K562 (cell line): ENCODE measurements at regions not wholly inside any gene's neighbourhood (a gene's known extent, or its start where the extent isn't known, plus 50 kb on each side); places are given as distances from the start of the nearest gene placed in this dataset.

Experiments used
- ATAC-seq: fragments of 200-7000 bp; cut with Tn5 transposase; 3 replicates; pipeline ENCODE4 v1.9.1; 2020; ENCODE audit warnings: moderate library complexity
- BruUV-seq: library from RNA; stranded (reverse); fragments of 400-500 nt; replicated peaks from 2 replicates; lab custom pipeline; 2021; lab: Mats Ljungman, UMichigan
- CTCF ChIA-PET: fragments of 300-600 bp; formaldehyde crosslinking; extraction: SDS; loops from one replicate; lab custom pipeline; 2021; ENCODE audit warnings: low intra/inter-chr PET ratio; lab: Yijun Ruan, JAX
- POLR2A ChIA-PET: fragments of 300-600, 350-650 bp; sonication (Branson Sonifier 250); formaldehyde crosslinking; extraction: SDS; loops from one replicate; lab custom pipeline; 2021; ENCODE audit warnings: antibody characterized with exemption, inconsistent platforms; lab: Yijun Ruan, JAX
- DNase-seq, 4 experiments: peaks; one replicate each; pipeline versions ENCODE4 v3.0.0 to v3.0.0-alpha.2; 2011 to 2018; ENCODE audit warnings: low spot score in 3 of 4, mixed read lengths in 3 of 4; ENCODE audit errors: extremely low read depth in 1 of 4
- FAIRE-seq: peaks from 2 replicates; lab custom pipeline; 2011; peaks lifted over from hg19 to GRCh38; lab: Jason Lieb, UNC
- H2AFZ ChIP-seq: 2 replicates; pipeline ENCODE4 v1.6.0; 2011; ENCODE audit warnings: low read depth, low read length, control low read depth, inconsistent platforms
- H3K27ac ChIP-seq: fragments of 200-600 bp; 3 replicates; pipeline ENCODE4 v1.8.0; 2011; ENCODE audit warnings: low read depth, mild to moderate bottlenecking, control low read depth, inconsistent platforms, low read length, moderate library complexity, mixed read lengths; ENCODE audit errors: extremely low read depth
- H3K27me3 ChIP-seq, 2 experiments: fragments of 300-600 bp in 1 of 2; 2 replicates in 1 of 2; 3 replicates in 1 of 2; pipeline versions ENCODE4 v1.6.0 to v1.8.0; 2011; ENCODE audit warnings: inconsistent platforms in 2 of 2, low read length in 2 of 2, mild to moderate bottlenecking in 1 of 2, mixed read lengths in 1 of 2, moderate library complexity in 1 of 2; ENCODE audit not compliant: control insufficient read depth in 2 of 2, insufficient read depth in 2 of 2
- H3K36me3 ChIP-seq: fragments of 300-600 bp; 3 replicates; pipeline ENCODE4 v1.8.0; 2011; ENCODE audit warnings: mild to moderate bottlenecking, low read length, inconsistent platforms; ENCODE audit not compliant: control insufficient read depth, insufficient read depth
- H3K4me1 ChIP-seq, 2 experiments: fragments of 200-600 bp in 1 of 2; replicated peaks in 1 of 2; 2 replicates in 1 of 2; 3 replicates in 1 of 2; pipeline versions ENCODE4 v1.5.1 to v1.8.0; 2011; ENCODE audit warnings: inconsistent platforms in 2 of 2, low read length in 2 of 2, mild to moderate bottlenecking in 1 of 2, mixed read lengths in 1 of 2, moderate library complexity in 1 of 2; ENCODE audit not compliant: control insufficient read depth in 2 of 2, insufficient read depth in 2 of 2
- H3K4me2 ChIP-seq: 2 replicates; pipeline ENCODE4 v1.6.1; 2011; ENCODE audit warnings: low read length, control low read depth, inconsistent platforms, mixed read lengths; ENCODE audit not compliant: insufficient read depth
- H3K4me3 ChIP-seq: fragments of 200-600 bp; sonication (generic), shearing (Covaris generic); 2 replicates; pipeline ENCODE4 v1.5.1; 2016; ENCODE audit warnings: control low read depth, inconsistent platforms
- H3K79me2 ChIP-seq: fragments of 200-600 bp; 3 replicates; pipeline ENCODE4 v1.8.0; 2011; ENCODE audit warnings: low read length, inconsistent platforms; ENCODE audit not compliant: control insufficient read depth, insufficient read depth
- H3K9ac ChIP-seq, 2 experiments: 2 replicates each; pipeline versions ENCODE4 v1.6.0 to v1.6.1; 2011; ENCODE audit warnings: low read depth in 2 of 2, low read length in 2 of 2, control low read depth in 1 of 2, inconsistent platforms in 1 of 2, mild to moderate bottlenecking in 1 of 2, mixed read lengths in 1 of 2; ENCODE audit not compliant: insufficient read depth in 1 of 2
- H3K9me1 ChIP-seq: one replicate; pipeline ENCODE4 v1.6.0; 2011; ENCODE audit warnings: inconsistent platforms, mild to moderate bottlenecking, low read length, moderate library complexity; ENCODE audit not compliant: control insufficient read depth, insufficient read depth
- H3K9me3 ChIP-seq: replicated peaks from 2 replicates; pipeline ENCODE4 v1.5.1; 2011; ENCODE audit warnings: low read depth, low read length, inconsistent platforms; ENCODE audit not compliant: control insufficient read depth, insufficient read depth
- H4K20me1 ChIP-seq: replicated peaks from 2 replicates; pipeline ENCODE4 v1.6.1; 2011; ENCODE audit warnings: low read length, inconsistent platforms, mixed read lengths; ENCODE audit not compliant: control insufficient read depth, insufficient read depth
- CEBPG ChIP-seq, 3 experiments: fragments of 200-800 bp in 1 of 3; sonication (Bioruptor generic) in 1 of 3; sonication (generic) in 1 of 3; formaldehyde crosslinking in 1 of 3; IDR thresholded peaks in 2 of 3; conservative IDR thresholded peaks in 1 of 3; 2 replicates each; pipeline versions ENCODE4 v1.6.1 to v1.8.0; 2016 to 2022; ENCODE audit warnings: missing compliant biosample characterization in 2 of 3, missing genetic modification characterization in 2 of 3, mild to moderate bottlenecking in 1 of 3, missing genetic modification reagents in 1 of 3
- CTBP1 ChIP-seq: fragments of 450-650 bp; IDR thresholded peaks from 2 replicates; pipeline ENCODE4 v1.6.1; 2016; ENCODE audit warnings: borderline replicate concordance
- GABPA ChIP-seq: fragments of 200-800 bp; sonication (Bioruptor generic); conservative IDR thresholded peaks from 2 replicates; pipeline ENCODE4 v1.6.1; 2016; ENCODE audit warnings: low read depth, missing genetic modification characterization, missing compliant biosample characterization
- HNRNPLL ChIP-seq: fragments of 200-400 bp; formaldehyde crosslinking; IDR thresholded peaks from 2 replicates; pipeline ENCODE4 v1.6.1; 2017; ENCODE audit warnings: low read length, low read depth, mild to moderate bottlenecking; ENCODE audit not compliant: poor library complexity, severe bottlenecking
- KDM4B ChIP-seq, 2 experiments: fragments of 450-650 bp in 1 of 2; sonication (generic) in 1 of 2; IDR thresholded peaks; 2 replicates each; pipeline ENCODE4 v1.6.1; 2016 to 2017; ENCODE audit warnings: borderline replicate concordance in 2 of 2, antibody characterized with exemption in 1 of 2, low read depth in 1 of 2, mild to moderate bottlenecking in 1 of 2
- PTRF ChIP-seq: fragments of 450-650 bp; IDR thresholded peaks from 2 replicates; pipeline ENCODE4 v1.6.1; 2016; ENCODE audit warnings: mild to moderate bottlenecking, missing genetic modification characterization, missing compliant biosample characterization
- SRSF1 ChIP-seq: fragments of 200-400 bp; formaldehyde crosslinking; IDR thresholded peaks from 2 replicates; pipeline ENCODE4 v1.6.1; 2017; ENCODE audit warnings: mild to moderate bottlenecking, low read depth, low read length, moderate library complexity
- ZBTB17 ChIP-seq: fragments of 450-650 bp; formaldehyde crosslinking; IDR thresholded peaks from 2 replicates; pipeline ENCODE4 v1.4.0; 2020; ENCODE audit warnings: mild to moderate bottlenecking
- ZNF316 ChIP-seq: fragments of 450-650 bp; IDR thresholded peaks from 2 replicates; pipeline ENCODE4 v1.6.1; 2016
- ZNF586 ChIP-seq: fragments of 450-650 bp; formaldehyde crosslinking; conservative IDR thresholded peaks from 2 replicates; pipeline ENCODE4 v1.4.0; 2020; ENCODE audit warnings: mild to moderate bottlenecking, moderate library complexity
- WGBS: fragments of 100-300 bp; shearing (Covaris generic); methylation state at CpG from one replicate; pipeline ENCODE4 v1.1.6; 2016; ENCODE audit warnings: low coverage, mixed read lengths; ENCODE audit not compliant: insufficient coverage; ENCODE audit errors: missing lambda C conversion rate; 5-methylcytosine and 5-hydroxymethylcytosine counted together
- in situ Hi-C: fragments of 300-500 bp; cut with MboI; formaldehyde crosslinking; loops from 4 replicates; pipeline ENCODE4 v1.15.0; 2018; ENCODE audit warnings: inconsistent platforms, mixed read lengths
- intact Hi-C: fragments of 100-400 bp; cut with micrococcal nuclease; formaldehyde crosslinking; loops from 2 replicates; pipeline ENCODE4 v1.14.2; 2022
- TF ChIP-seq, protein P1 (sequence below): fragments of 450-650 bp; formaldehyde crosslinking; IDR thresholded peaks from 2 replicates; pipeline ENCODE4 v1.4.0; 2020; ENCODE audit warnings: mild to moderate bottlenecking, moderate library complexity
- TF ChIP-seq, protein P2 (sequence below): fragments of 450-650 bp; formaldehyde crosslinking; IDR thresholded peaks from 2 replicates; pipeline ENCODE4 v1.4.0; 2022; ENCODE audit warnings: mild to moderate bottlenecking, moderate library complexity
- TF ChIP-seq, protein P3 (sequence below): fragments of 450-650 bp; IDR thresholded peaks from 2 replicates; pipeline ENCODE4 v1.6.1; 2017; ENCODE audit warnings: antibody characterized with exemption

DNA sequence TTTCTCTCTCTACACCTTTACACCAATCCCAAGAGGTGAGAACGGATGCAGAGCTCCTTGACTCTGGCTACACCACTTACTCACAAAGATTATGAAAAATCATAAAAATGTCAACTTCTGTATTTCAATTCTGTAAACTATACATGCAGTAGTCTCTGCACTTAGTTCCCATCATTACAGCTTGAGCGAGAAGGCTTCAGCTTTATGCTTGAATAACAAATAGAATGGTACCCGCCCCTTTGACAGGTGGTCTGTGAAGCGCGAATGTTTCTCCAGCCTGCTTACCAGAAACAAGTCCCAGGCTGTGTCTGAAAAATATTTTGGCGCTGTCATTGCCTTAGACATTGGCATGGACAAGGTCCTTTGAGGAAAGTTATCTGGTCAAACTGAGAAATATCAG lies 562.4 kb upstream of the CLINT1 start:
- Histone ChIP-seq H3K9me3 (no peaks in the 10 kb centered on the region), H3K9me1 (no peaks in the 10 kb centered on the region), H4K20me1 (no peaks in the 10 kb centered on the region), H2AFZ (no peak overlapping the region), H3K4me1 (no peaks in the 10 kb centered on the region), H3K79me2 (no peaks in the 10 kb centered on the region), H3K27ac (no peak overlapping the region), H3K9ac (no peak overlapping the region), H3K4me3 (no peak overlapping the region), H3K4me2 (no peak overlapping the region), H3K27me3 (no peaks in the 10 kb centered on the region), H3K36me3 (no peaks in the 10 kb centered on the region)
- intact Hi-C loops (no loop called here), in situ Hi-C loops (no loop called here)
- no peak for DNase-seq
- WGBS, result 0% methylated on average over 6 of the region's 6 CpGs
- ATAC-seq, result no peak
- no TSS peak for BruUV-seq
- TF ChIP-seq, protein P1, sequence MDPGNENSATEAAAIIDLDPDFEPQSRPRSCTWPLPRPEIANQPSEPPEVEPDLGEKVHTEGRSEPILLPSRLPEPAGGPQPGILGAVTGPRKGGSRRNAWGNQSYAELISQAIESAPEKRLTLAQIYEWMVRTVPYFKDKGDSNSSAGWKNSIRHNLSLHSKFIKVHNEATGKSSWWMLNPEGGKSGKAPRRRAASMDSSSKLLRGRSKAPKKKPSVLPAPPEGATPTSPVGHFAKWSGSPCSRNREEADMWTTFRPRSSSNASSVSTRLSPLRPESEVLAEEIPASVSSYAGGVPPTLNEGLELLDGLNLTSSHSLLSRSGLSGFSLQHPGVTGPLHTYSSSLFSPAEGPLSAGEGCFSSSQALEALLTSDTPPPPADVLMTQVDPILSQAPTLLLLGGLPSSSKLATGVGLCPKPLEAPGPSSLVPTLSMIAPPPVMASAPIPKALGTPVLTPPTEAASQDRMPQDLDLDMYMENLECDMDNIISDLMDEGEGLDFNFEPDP (CRISPR knock-in tag), result no peak
- TF ChIP-seq CTBP1 (no peak), ZBTB17 (CRISPR knock-in tag) (no peak), SRSF1 (no peak), ZNF316 (no peak), KDM4B (IDR thresholded peaks at IDR 0.05; ENCODE audit: borderline replicate concordance in 2 of 2, low read depth in 1 of 2) (no peak), ZNF586 (CRISPR knock-in tag) (no peak), GABPA (no peak), HNRNPLL (no peak), CEBPG (CRISPR knock-in tag; IDR thresholded peaks at IDR 0.05) (no peak), CEBPG (tag; conservative IDR thresholded peaks at IDR 0.05 in 1 of 2, IDR thresholded peaks at IDR 0.05 in 1 of 2) (no peak), PTRF (tag) (no peak)
- TF ChIP-seq, protein P2, sequence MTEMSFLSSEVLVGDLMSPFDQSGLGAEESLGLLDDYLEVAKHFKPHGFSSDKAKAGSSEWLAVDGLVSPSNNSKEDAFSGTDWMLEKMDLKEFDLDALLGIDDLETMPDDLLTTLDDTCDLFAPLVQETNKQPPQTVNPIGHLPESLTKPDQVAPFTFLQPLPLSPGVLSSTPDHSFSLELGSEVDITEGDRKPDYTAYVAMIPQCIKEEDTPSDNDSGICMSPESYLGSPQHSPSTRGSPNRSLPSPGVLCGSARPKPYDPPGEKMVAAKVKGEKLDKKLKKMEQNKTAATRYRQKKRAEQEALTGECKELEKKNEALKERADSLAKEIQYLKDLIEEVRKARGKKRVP (CRISPR knock-in tag), result no peak
- TF ChIP-seq, protein P3, sequence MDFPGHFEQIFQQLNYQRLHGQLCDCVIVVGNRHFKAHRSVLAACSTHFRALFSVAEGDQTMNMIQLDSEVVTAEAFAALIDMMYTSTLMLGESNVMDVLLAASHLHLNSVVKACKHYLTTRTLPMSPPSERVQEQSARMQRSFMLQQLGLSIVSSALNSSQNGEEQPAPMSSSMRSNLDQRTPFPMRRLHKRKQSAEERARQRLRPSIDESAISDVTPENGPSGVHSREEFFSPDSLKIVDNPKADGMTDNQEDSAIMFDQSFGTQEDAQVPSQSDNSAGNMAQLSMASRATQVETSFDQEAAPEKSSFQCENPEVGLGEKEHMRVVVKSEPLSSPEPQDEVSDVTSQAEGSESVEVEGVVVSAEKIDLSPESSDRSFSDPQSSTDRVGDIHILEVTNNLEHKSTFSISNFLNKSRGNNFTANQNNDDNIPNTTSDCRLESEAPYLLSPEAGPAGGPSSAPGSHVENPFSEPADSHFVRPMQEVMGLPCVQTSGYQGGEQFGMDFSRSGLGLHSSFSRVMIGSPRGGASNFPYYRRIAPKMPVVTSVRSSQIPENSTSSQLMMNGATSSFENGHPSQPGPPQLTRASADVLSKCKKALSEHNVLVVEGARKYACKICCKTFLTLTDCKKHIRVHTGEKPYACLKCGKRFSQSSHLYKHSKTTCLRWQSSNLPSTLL, result no peak
- POLR2A ChIA-PET, result no interaction called here
- CTCF ChIA-PET, result no interaction called here
- no peak for FAIRE-seq
